ENCODE measurements at regions not wholly inside any gene's neighbourhood (a gene's known extent, or its start where the extent isn't known, plus 50 kb on each side); places are given as distances from the start of the nearest gene placed in this dataset.
A peak's percentile ranks its signal among the peaks of the same experiment; 100 is the strongest.

GRCh38 chr9:16316456-16316855 lies 554.0 kb downstream of the BNC2 start:
- Histone ChIP-seq H3K4me1 (peaks cover 4% of the 10 kb centered on the region), H3K27ac (peak overlapping the region in 1 of 2 experiments; percentile 61; a peak in 3 of 6 replicates), H3K9me3 (no peaks in the 10 kb centered on the region), H3K4me2 (no peak overlapping the region), H3K4me3 (no peak overlapping the region)
- ChIA-PET CTCF (interaction anchor here (0.6 to 1.1 kb wide), 2 partner anchors 16 to 102 kb away, joined by 3 to 4 read pairs; no protein-coding TSS in a partner anchor), POLR2A (no interaction called here)
- FAIRE-seq (no peak), ATAC-seq (no peak), DNase-seq (ENCODE audit: low read depth in 1 of 2, low spot score in 1 of 2) (no peak)
- TF ChIP-seq FOSL2 (IDR thresholded peaks at IDR 0.05) (no peak), FOSL2 (CRISPR knock-in tag; IDR thresholded peaks at IDR 0.05) (no peak), EHF (CRISPR knock-in tag; IDR thresholded peaks at IDR 0.05) (no peak), CHD2 (IDR thresholded peaks at IDR 0.05; ENCODE audit: low read length, partially characterized antibody) (no peak), RNF2 (IDR thresholded peaks at IDR 0.05; ENCODE audit: borderline replicate concordance, low read depth) (no peak), ELK1 (IDR thresholded peaks at IDR 0.05; ENCODE audit: low read depth, low read length) (no peak), RFX5 (IDR thresholded peaks at IDR 0.05) (no peak), NR3C1 (IDR thresholded peaks at IDR 0.05) (no peak), USF2 (IDR thresholded peaks at IDR 0.05) (no peak), NPAS2 (CRISPR knock-in tag; IDR thresholded peaks at IDR 0.05; ENCODE audit: borderline replicate concordance) (no peak), MAX (IDR thresholded peaks at IDR 0.05) (no peak), ZNF302 (CRISPR knock-in tag; IDR thresholded peaks at IDR 0.05) (no peak), RARB (CRISPR knock-in tag; IDR thresholded peaks at IDR 0.05) (no peak), NFE2L2 (conservative IDR thresholded peaks at IDR 0.05; ENCODE audit: low read length) (no peak), TP53 (CRISPR knock-in tag; IDR thresholded peaks at IDR 0.05) (no peak), HES2 (IDR thresholded peaks at IDR 0.05) (no peak), HDAC2 (IDR thresholded peaks at IDR 0.05) (no peak)
- WGBS (ENCODE audit: missing lambda C conversion rate) = 83% methylated on average over 9 of the region's 9 CpGs

GRCh38 chr9:16316911-16317817 lies 553.3 kb downstream of the BNC2 start:
- ATAC-seq (no peak), FAIRE-seq (no peak), DNase-seq (ENCODE audit: low read depth in 1 of 2, low spot score in 1 of 2) (no peak)
- peak overlapping the region in 1 of 2 experiments; percentile 61; a peak in 3 of 6 replicates for H3K27ac ChIP-seq
- H3K4me3 ChIP-seq = no peak overlapping the region
- ChIA-PET CTCF (interaction anchor here (0.6 kb wide), 1 partner anchor 103 kb away, joined by 4 read pairs; no protein-coding TSS in a partner anchor), POLR2A (no interaction called here)
- no peak for TF ChIP-seq TFCP2L1 (CRISPR knock-in tag; IDR thresholded peaks at IDR 0.05)
- TF ChIP-seq MAX (IDR thresholded peaks at IDR 0.05) = no peak
- TF ChIP-seq JUN (IDR thresholded peaks at IDR 0.05) = no peak
- TF ChIP-seq CEBPB (IDR thresholded peaks at IDR 0.05) = no peak
- TF ChIP-seq PHF8 (IDR thresholded peaks at IDR 0.05; ENCODE audit: borderline replicate concordance, low read depth) = no peak
- no peak for TF ChIP-seq SMC3 (IDR thresholded peaks at IDR 0.05)
- TF ChIP-seq FOXS1 (CRISPR knock-in tag; IDR thresholded peaks at IDR 0.05) = no peak
- TF ChIP-seq RFX5 (IDR thresholded peaks at IDR 0.05) = no peak
- no peak overlapping the region for H3K4me2 ChIP-seq
- peaks cover 10% of the 10 kb centered on the region for H3K4me1 ChIP-seq
- 90% methylated on average over 15 of the region's 15 CpGs for WGBS (ENCODE audit: missing lambda C conversion rate)
- no peaks in the 10 kb centered on the region for H3K9me3 ChIP-seq
